ENCODE measurements at regions not wholly inside any gene's neighbourhood (a gene's known extent, or its start where the extent isn't known, plus 50 kb on each side); places are given as distances from the start of the nearest gene placed in this dataset.

GRCh38 chr18:77572537-77572936 is 322.9 kb downstream of the GALR1 start:
- DNase-seq (ENCODE audit: low read depth in 2 of 2), result no peak

GRCh38 chr18:77573571-77573970 is 323.9 kb downstream of the GALR1 start:
- no peak for DNase-seq (ENCODE audit: low read depth in 2 of 2)

GRCh38 chr18:77590943-77591515 is 341.4 kb downstream of the GALR1 start:
- no peak for DNase-seq (ENCODE audit: low read depth in 2 of 2)

GRCh38 chr18:77597726-77598125 is 348.1 kb downstream of the GALR1 start:
- no peak for DNase-seq (ENCODE audit: low read depth in 2 of 2)

GRCh38 chr18:77600674-77601073 is 351.0 kb downstream of the GALR1 start:
- DNase-seq (ENCODE audit: low read depth in 2 of 2), result no peak

- no peak for DNase-seq (ENCODE audit: low read depth in 2 of 2)
Observed at GRCh38 chr18:77601567-77601966, 351.9 kb downstream of the GALR1 start.

- DNase-seq (ENCODE audit: low read depth in 2 of 2), result no peak
Observed at GRCh38 chr18:77607087-77607486, 357.4 kb downstream of the GALR1 start.

GRCh38 chr18:77608807-77609206 is 359.2 kb downstream of the GALR1 start:
- no peak for DNase-seq (ENCODE audit: low read depth in 2 of 2)

GRCh38 chr18:77617694-77618093 is 368.0 kb downstream of the GALR1 start:
- no peak for DNase-seq (ENCODE audit: low read depth in 2 of 2)

- no peak for DNase-seq (ENCODE audit: low read depth in 2 of 2)
Observed at GRCh38 chr18:77619525-77619924, 369.9 kb downstream of the GALR1 start.

GRCh38 chr18:77622009-77622692 is 372.5 kb downstream of the GALR1 start:
- no peak for DNase-seq (ENCODE audit: low read depth in 2 of 2)

- DNase-seq (ENCODE audit: low read depth in 2 of 2), result no peak
Observed at GRCh38 chr18:77632758-77633157, 383.1 kb downstream of the GALR1 start.

- no peak for DNase-seq (ENCODE audit: low read depth in 2 of 2)
Observed at GRCh38 chr18:77634494-77634893, 384.8 kb downstream of the GALR1 start.

- DNase-seq (ENCODE audit: low read depth in 2 of 2), result no peak
Observed at GRCh38 chr18:77635451-77635850, 385.8 kb downstream of the GALR1 start.

GRCh38 chr18:77635858-77636257 is 386.2 kb downstream of the GALR1 start:
- no peak for DNase-seq (ENCODE audit: low read depth in 2 of 2)

- DNase-seq (ENCODE audit: low read depth in 2 of 2), result no peak
Observed at GRCh38 chr18:77645170-77645872, 395.7 kb downstream of the GALR1 start.

GRCh38 chr18:77647472-77647871 is 397.8 kb downstream of the GALR1 start:
- no peak for DNase-seq (ENCODE audit: low read depth in 2 of 2)

GRCh38 chr18:77648411-77648810 is 398.8 kb downstream of the GALR1 start:
- no peak for DNase-seq (ENCODE audit: low read depth in 2 of 2)

GRCh38 chr18:77650799-77651385 is 401.2 kb downstream of the GALR1 start:
- no peak for DNase-seq (ENCODE audit: low read depth in 2 of 2)

- DNase-seq (ENCODE audit: low read depth in 2 of 2), result no peak
Observed at GRCh38 chr18:77651441-77651840, 401.8 kb downstream of the GALR1 start.

- no peak for DNase-seq (ENCODE audit: low read depth in 2 of 2)
Observed at GRCh38 chr18:77653792-77654191, 404.1 kb downstream of the GALR1 start.

- DNase-seq (ENCODE audit: low read depth in 2 of 2), result no peak
Observed at GRCh38 chr18:77654302-77654701, 404.7 kb downstream of the GALR1 start.
